Kidney (tissue), 13 donors: ENCODE measurements at regions not wholly inside any gene's neighbourhood (a gene's known extent, or its start where the extent isn't known, plus 50 kb on each side); places are given as distances from the start of the nearest gene placed in this dataset.

ENCODE experiments used
- DNase-seq, 5 donors: peaks; one replicate each; pipeline ENCODE4 v3.0.0-alpha.2; 2013 to 2020
- FAIRE-seq: peaks from 2 replicates; lab custom pipeline; 2012; peaks lifted over from hg19 to GRCh38; lab: Jason Lieb, UNC
- H3K27ac ChIP-seq, 2 donors: one replicate each; pipeline ENCODE4 v1.7.0; 2013; ENCODE audit warnings: low read depth in 2 of 2, low read length in 2 of 2, inconsistent platforms in 1 of 2
- H3K27me3 ChIP-seq: one replicate; pipeline ENCODE4 v1.7.1; 2013; ENCODE audit warnings: low read length, inconsistent platforms; ENCODE audit not compliant: control insufficient read depth, insufficient read depth
- H3K36me3 ChIP-seq, 3 donors: one replicate each; pipeline versions ENCODE4 v1.7.0 to v1.7.1; 2013; ENCODE audit warnings: low read length in 3 of 3, control low read depth in 1 of 3, inconsistent platforms in 1 of 3; ENCODE audit not compliant: insufficient read depth in 3 of 3, control insufficient read depth in 2 of 3
- H3K4me1 ChIP-seq, 3 donors: one replicate each; pipeline versions ENCODE4 v1.7.0 to v1.7.1; 2013; ENCODE audit warnings: low read length in 3 of 3, inconsistent platforms in 1 of 3, low read depth in 1 of 3; ENCODE audit not compliant: control insufficient read depth in 2 of 3, insufficient read depth in 2 of 3
- H3K4me3 ChIP-seq, 3 donors: one replicate each; pipeline versions ENCODE4 v1.7.0 to v1.8.1; 2013; ENCODE audit warnings: low read length in 3 of 3, control low read depth in 1 of 3, inconsistent platforms in 1 of 3
- H3K9ac ChIP-seq, 3 donors: one replicate each; pipeline versions ENCODE4 v1.7.0 to v1.7.1; 2013; ENCODE audit warnings: low read length in 3 of 3, control low read depth in 1 of 3, inconsistent platforms in 1 of 3
- H3K9me3 ChIP-seq, 3 donors: one replicate each; pipeline versions ENCODE4 v1.7.0 to v1.7.1; 2013; ENCODE audit warnings: low read length in 3 of 3, control low read depth in 1 of 3, inconsistent platforms in 1 of 3; ENCODE audit not compliant: control insufficient read depth in 2 of 3, insufficient read depth in 1 of 3
- intact Hi-C: fragments of 100-400 bp; cut with DNase I; formaldehyde crosslinking; loops from one replicate; pipeline ENCODE4 v1.11.1; 2022
- TF ChIP-seq, protein P1 (sequence below): IDR thresholded peaks from 3 replicates; pipeline ENCODE4 v1.5.1; 2012; ENCODE audit warnings: mild to moderate bottlenecking, moderate library complexity, borderline replicate concordance; ENCODE audit not compliant: insufficient read depth; ENCODE audit errors: extremely low read depth
- donor health status: control.
- donor health status: control.
- donor health status: control.
- donor health status: control.
- donor health status: control.
- donor health status: DM: yes; HTN: yes; CAD: no.
- donor health status: Normal renal cell carcinoma (clear cell type).

DNA sequence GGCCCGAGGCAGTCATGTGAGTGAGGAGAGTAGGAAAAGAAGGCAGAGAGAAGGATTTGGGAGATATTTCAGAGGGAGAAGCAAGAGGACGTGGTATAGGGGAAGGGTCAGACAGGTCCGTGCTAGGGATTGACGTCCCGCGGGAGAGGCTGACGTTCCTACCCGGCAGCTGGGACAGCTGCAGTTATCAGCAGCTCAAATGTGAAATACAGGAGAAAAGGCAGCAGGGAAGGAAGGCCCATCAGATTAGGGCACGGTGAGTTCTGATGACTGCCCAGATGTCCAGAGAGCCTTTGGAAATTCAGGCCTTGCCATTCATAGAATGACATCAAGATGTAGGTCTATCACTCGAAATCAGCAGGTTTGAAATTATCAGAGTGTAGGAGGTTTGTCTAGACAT lies 88.4 kb downstream of the IRS2 start:
- intact Hi-C loops = no loop called here
- Histone ChIP-seq H3K4me3 (no peak overlapping the region), H3K9me3 (no peaks in the 10 kb centered on the region), H3K9ac (no peak overlapping the region), H3K27me3 (no peaks in the 10 kb centered on the region), H3K27ac (no peak overlapping the region), H3K4me1 (no peaks in the 10 kb centered on the region), H3K36me3 (no peaks in the 10 kb centered on the region)
- TF ChIP-seq, protein P1, sequence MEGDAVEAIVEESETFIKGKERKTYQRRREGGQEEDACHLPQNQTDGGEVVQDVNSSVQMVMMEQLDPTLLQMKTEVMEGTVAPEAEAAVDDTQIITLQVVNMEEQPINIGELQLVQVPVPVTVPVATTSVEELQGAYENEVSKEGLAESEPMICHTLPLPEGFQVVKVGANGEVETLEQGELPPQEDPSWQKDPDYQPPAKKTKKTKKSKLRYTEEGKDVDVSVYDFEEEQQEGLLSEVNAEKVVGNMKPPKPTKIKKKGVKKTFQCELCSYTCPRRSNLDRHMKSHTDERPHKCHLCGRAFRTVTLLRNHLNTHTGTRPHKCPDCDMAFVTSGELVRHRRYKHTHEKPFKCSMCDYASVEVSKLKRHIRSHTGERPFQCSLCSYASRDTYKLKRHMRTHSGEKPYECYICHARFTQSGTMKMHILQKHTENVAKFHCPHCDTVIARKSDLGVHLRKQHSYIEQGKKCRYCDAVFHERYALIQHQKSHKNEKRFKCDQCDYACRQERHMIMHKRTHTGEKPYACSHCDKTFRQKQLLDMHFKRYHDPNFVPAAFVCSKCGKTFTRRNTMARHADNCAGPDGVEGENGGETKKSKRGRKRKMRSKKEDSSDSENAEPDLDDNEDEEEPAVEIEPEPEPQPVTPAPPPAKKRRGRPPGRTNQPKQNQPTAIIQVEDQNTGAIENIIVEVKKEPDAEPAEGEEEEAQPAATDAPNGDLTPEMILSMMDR = no peak
- FAIRE-seq (no peak), DNase-seq (no peak)

DNA sequence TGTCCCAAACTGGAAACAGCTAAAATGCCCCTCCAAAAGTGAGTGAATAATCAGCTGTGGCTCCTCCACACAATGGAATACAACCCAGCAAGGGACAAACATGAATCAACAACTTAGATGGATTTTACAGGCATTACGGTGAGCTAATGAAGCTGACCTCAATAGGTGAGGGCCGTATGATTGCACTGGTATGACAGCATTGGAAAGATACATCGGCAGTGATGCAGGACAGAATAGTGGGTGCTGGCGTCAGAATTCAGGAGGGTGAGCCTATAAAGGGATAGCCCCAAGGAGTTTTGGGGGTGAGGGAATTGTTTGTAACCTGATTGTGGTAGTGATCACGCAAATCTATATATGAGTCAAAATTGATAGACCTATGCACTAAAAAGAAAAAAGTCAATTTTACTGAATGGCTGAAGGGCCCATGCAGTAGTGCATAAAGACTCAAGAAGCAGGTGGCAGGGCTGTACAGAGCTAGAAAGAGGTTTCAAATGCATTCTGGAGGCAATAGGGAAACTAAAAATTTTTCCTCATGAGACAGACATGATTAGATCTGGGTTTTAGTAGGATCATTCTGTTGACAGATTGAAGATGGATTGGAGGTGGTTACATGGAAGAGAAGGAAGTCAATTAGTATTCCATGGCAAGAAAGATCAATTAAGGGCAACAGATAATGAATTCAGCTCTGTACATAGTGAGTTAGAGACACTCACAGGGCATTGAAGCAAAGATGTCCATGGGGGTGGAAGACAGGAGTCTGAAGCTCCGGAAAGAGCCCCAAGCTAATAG lies 90.8 kb downstream of the IRS2 start:
- intact Hi-C loops = no loop called here
- FAIRE-seq = no peak

DNA sequence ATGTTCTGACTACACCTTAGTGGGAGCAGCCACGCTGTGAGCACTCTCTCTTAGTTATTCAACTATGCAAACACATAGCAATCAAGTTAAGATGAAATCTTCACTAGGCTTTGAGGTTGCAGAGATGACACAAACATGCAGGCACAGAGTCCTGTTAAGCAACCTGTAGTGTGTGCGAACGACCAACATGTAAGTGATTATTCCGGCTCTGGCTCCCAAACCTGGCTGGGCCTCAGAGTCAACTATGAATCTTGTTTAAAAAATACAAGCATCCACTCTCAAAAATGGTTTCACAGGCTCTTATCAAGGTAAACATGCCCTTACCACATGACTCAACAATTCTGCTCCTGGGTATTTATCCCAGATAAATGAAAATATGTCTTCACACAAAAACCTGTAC lies 91.4 kb downstream of the IRS2 start:
- Histone ChIP-seq H3K27me3 (no peaks in the 10 kb centered on the region), H3K9ac (no peak overlapping the region), H3K9me3 (no peaks in the 10 kb centered on the region), H3K4me1 (no peaks in the 10 kb centered on the region), H3K36me3 (no peaks in the 10 kb centered on the region), H3K4me3 (no peak overlapping the region), H3K27ac (no peak overlapping the region)
- DNase-seq = no peak
- FAIRE-seq = no peak
- intact Hi-C loops = no loop called here
- TF ChIP-seq, protein P1 = no peak

More for the DNA sequence above, 90.8 kb downstream of the IRS2 start:
- H3K4me3 ChIP-seq = no peak overlapping the region
- H3K9ac ChIP-seq = no peak overlapping the region
- TF ChIP-seq, protein P1 = no peak
- H3K27ac ChIP-seq = no peak overlapping the region
- DNase-seq = no peak
- H3K4me1 ChIP-seq = no peaks in the 10 kb centered on the region
- no peaks in the 10 kb centered on the region for H3K27me3 ChIP-seq
- no peaks in the 10 kb centered on the region for H3K36me3 ChIP-seq
- no peaks in the 10 kb centered on the region for H3K9me3 ChIP-seq
